ENCODE measurements at regions not wholly inside any gene's neighbourhood (a gene's known extent, or its start where the extent isn't known, plus 50 kb on each side); places are given as distances from the start of the nearest gene placed in this dataset.
"Not testable (repeated sequence)": the region's sequence is repeated elsewhere in the genome, so short reads cannot be mapped to it uniquely, and the experiment has no call there.

DNA sequence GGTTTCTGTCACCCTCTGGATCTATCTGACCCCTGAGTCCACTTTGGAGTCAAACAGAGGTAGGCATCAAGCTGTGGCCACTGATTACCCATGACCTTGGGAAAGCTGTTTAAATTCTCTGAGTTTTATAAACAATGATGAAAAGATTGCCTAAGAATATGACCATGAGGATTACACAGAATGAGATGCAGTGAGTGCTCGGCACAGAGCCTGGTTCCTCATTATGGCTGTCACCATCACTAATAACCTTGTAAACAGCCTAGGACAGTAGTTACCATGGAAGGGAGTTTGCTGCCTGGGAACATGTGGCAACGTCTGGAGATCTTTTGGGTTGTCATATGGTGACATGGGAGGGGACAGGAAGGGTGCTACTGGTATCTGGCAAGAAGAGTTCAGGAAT is 248.3 kb upstream of the KAZN start:
- H3K27me3 ChIP-seq, result no peaks in the 10 kb centered on the region
- H3K4me3 ChIP-seq, result no peak overlapping the region
- TF ChIP-seq EP300 (IDR thresholded peaks at IDR 0.05; ENCODE audit: low read depth), result no peak
- peak in 2 of 3 donors; percentile 20 to 42 for TF ChIP-seq POLR2AphosphoS5 (IDR thresholded peaks at IDR 0.05)
- H3K9me3 ChIP-seq, result no peaks in the 10 kb centered on the region
- in situ Hi-C loops (cut with MboI; ENCODE audit: low pct_ligation_motif_present in 1 of 4, low pct_unique_long_range_greater_than_20kb in 1 of 4, low sequenced_read_pairs in 3 of 4), result no loop called here
- no peak overlapping the region for H3K27ac ChIP-seq
- intact Hi-C loops (cut with DNase I; ENCODE audit: low total_unique reads), result no loop called here
- H3K36me3 ChIP-seq, result no peaks in the 10 kb centered on the region
- no peaks in the 10 kb centered on the region for H3K4me1 ChIP-seq
- 57% methylated on average over 2 of the region's 2 CpGs; no CpG with 5 or more reads in 1 of the 2 donors for WGBS, 2 donors (ENCODE audit: low coverage in 1 of 2)
- peak; percentile 19 for DNase-seq

GRCh38 chr1:14352897-14353296 is 245.6 kb upstream of the KAZN start:
- Histone ChIP-seq H3K27ac (no peak overlapping the region), H3K9me3 (no peaks in the 10 kb centered on the region), H3K36me3 (no peaks in the 10 kb centered on the region), H3K4me3 (no peak overlapping the region), H3K27me3 (no peaks in the 10 kb centered on the region), H3K4me1 (no peaks in the 10 kb centered on the region)
- in situ Hi-C loops (cut with MboI; ENCODE audit: low pct_ligation_motif_present in 1 of 4, low pct_unique_long_range_greater_than_20kb in 1 of 4, low sequenced_read_pairs in 3 of 4), result no loop called here
- DNase-seq, result no peak
- WGBS, 2 donors (ENCODE audit: low coverage in 1 of 2), result 64 to 77% methylated on average over 5 to 6 of the region's 6 CpGs
- intact Hi-C loops (cut with DNase I; ENCODE audit: low total_unique reads), result no loop called here
- no peak for TF ChIP-seq POLR2A (IDR thresholded peaks at IDR 0.05)
- TF ChIP-seq EP300 (IDR thresholded peaks at IDR 0.05; ENCODE audit: low read depth), result no peak
- TF ChIP-seq POLR2AphosphoS5 (IDR thresholded peaks at IDR 0.05), result no peak
- TF ChIP-seq CTCF (IDR thresholded peaks at IDR 0.05), result no peak

- in situ Hi-C loops (cut with MboI; ENCODE audit: low pct_ligation_motif_present in 1 of 4, low pct_unique_long_range_greater_than_20kb in 1 of 4, low sequenced_read_pairs in 3 of 4); H3K4me3 ChIP-seq; H3K4me1 ChIP-seq; H3K36me3 ChIP-seq; H3K27me3 ChIP-seq; H3K27ac ChIP-seq; H3K9me3 ChIP-seq; intact Hi-C loops (cut with DNase I; ENCODE audit: low total_unique reads): not testable (repeated sequence)
- 26% methylated on average over 3 of the region's 6 CpGs; no CpG with 5 or more reads in 1 of the 2 donors for WGBS, 2 donors (ENCODE audit: low coverage in 1 of 2)
- DNase-seq, result peak; percentile 35
These were observed 237.5 kb upstream of the KAZN start for GRCh38 chr1:14361005-14361404.

DNA sequence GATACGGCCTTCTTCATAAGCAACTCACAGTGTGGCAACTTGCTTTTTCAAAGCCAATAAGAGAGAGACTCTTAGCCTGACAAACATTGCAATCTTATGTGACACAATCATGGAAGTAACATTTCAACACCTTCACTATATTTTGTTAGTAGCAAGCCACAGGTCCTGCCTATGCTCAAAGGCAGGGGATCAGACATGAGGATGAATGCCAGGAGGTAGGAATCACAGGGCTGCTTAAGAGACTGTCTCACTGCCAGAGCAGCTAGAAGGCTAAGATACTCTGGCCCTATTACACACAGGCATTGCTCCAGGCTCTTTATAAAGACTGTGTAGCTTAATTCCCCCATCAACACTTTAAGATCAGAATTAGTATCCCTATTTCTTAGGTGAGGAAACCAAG is 236.2 kb upstream of the KAZN start:
- peaks cover 0 to 9% (median 2%) of the 10 kb centered on the region in 4 donors for H3K4me1 ChIP-seq
- no peaks in the 10 kb centered on the region for H3K36me3 ChIP-seq
- WGBS, 2 donors (ENCODE audit: low coverage in 1 of 2), result 82% methylated on average over 1 of the region's 1 CpG; no CpG with 5 or more reads in 1 of the 2 donors
- no peak for DNase-seq
- no peak overlapping the region for H3K27ac ChIP-seq
- intact Hi-C loops (cut with DNase I; ENCODE audit: low total_unique reads), result no loop called here
- H3K27me3 ChIP-seq, result no peaks in the 10 kb centered on the region
- H3K4me3 ChIP-seq, result no peak overlapping the region
- no peaks in the 10 kb centered on the region for H3K9me3 ChIP-seq
- TF ChIP-seq CTCF (IDR thresholded peaks at IDR 0.05) (no peak), POLR2AphosphoS5 (IDR thresholded peaks at IDR 0.05) (no peak), EP300 (IDR thresholded peaks at IDR 0.05; ENCODE audit: low read depth) (no peak)
- in situ Hi-C loops (cut with MboI; ENCODE audit: low pct_ligation_motif_present in 1 of 4, low pct_unique_long_range_greater_than_20kb in 1 of 4, low sequenced_read_pairs in 3 of 4), result no loop called here

DNA sequence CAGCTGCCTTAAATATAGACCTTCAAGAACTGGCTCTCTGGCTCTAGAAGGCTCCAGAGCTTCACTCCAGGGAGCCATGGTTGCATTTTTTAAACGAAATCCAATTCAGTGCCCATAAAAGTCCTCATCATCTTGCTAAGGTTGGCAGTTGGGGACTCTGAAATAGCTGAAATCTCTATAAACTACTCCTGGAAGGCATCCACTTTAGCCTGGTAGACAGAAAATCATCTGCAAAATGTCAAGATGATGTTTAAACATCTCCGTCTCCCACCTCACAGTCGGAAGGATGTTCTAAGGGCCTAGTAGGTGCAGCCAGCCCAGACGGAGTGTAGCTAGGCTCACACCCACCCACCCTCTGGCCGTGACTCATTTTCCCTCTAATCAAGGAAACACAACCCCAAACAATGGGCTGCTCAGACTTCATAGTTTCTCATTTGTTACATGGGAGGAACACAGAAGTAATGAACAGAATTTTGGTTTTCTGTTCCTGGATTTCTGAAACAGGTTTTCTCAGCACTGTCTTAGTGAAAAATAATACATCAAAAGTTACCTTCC is 235.4 kb upstream of the KAZN start:
- WGBS, 2 donors (ENCODE audit: low coverage in 1 of 2), result 71 to 74% methylated on average over 3 to 5 of the region's 5 CpGs
- Histone ChIP-seq H3K9me3 (no peaks in the 10 kb centered on the region), H3K27ac (no peak overlapping the region), H3K27me3 (no peaks in the 10 kb centered on the region), H3K4me1 (peaks cover 0 to 9% (median 2%) of the 10 kb centered on the region in 4 donors), H3K4me3 (no peak overlapping the region), H3K36me3 (no peaks in the 10 kb centered on the region)
- TF ChIP-seq EP300 (IDR thresholded peaks at IDR 0.05; ENCODE audit: low read depth), result no peak
- TF ChIP-seq POLR2AphosphoS5 (IDR thresholded peaks at IDR 0.05), result no peak
- no peak for TF ChIP-seq CTCF (IDR thresholded peaks at IDR 0.05)
- TF ChIP-seq POLR2A (IDR thresholded peaks at IDR 0.05), result no peak
- intact Hi-C loops (cut with DNase I; ENCODE audit: low total_unique reads), result no loop called here
- no peak for DNase-seq
- in situ Hi-C loops (cut with MboI; ENCODE audit: low pct_ligation_motif_present in 1 of 4, low pct_unique_long_range_greater_than_20kb in 1 of 4, low sequenced_read_pairs in 3 of 4), result no loop called here
